Stimulated activated CD8-positive, alpha-beta memory T cell treated with anti-CD3 and anti-CD28 coated beads, Interleukin-7, amount 100 ng/mL, for 4 hours (primary cell): ENCODE measurements at regions not wholly inside any gene's neighbourhood (a gene's known extent, or its start where the extent isn't known, plus 50 kb on each side); places are given as distances from the start of the nearest gene placed in this dataset.
"Not testable (repeated sequence)": the region's sequence is repeated elsewhere in the genome, so short reads cannot be mapped to it uniquely, and the experiment has no call there.

Experiments used
- DNase-seq, 2 donors: peaks; one replicate each; pipeline ENCODE4 v3.0.0-alpha.2; 2020; ENCODE audit warnings: low read depth in 2 of 2

GRCh38 chr5:130955041-130955440, 210.0 kb downstream of the HINT1 start:
- no peak for DNase-seq

- DNase-seq = no peak
Measured at GRCh38 chr5:130954336-130954735, 210.7 kb downstream of the HINT1 start.

- DNase-seq = no peak
Measured at GRCh38 chr5:130939059-130939458, 226.0 kb downstream of the HINT1 start.

GRCh38 chr5:130937046-130937445, 228.0 kb downstream of the HINT1 start:
- no peak for DNase-seq

GRCh38 chr5:130923543-130924124, 241.4 kb downstream of the HINT1 start:
- no peak for DNase-seq

- no peak for DNase-seq
Measured at GRCh38 chr5:130912088-130912487, 253.0 kb downstream of the HINT1 start.

GRCh38 chr5:130908186-130908585, 256.9 kb downstream of the HINT1 start:
- no peak for DNase-seq

GRCh38 chr5:130897537-130898195, 267.4 kb downstream of the HINT1 start:
- not testable (repeated sequence) for DNase-seq

- not testable (repeated sequence) for DNase-seq
Measured at GRCh38 chr5:130897181-130897536, 267.9 kb downstream of the HINT1 start.

- DNase-seq = no peak
Measured at GRCh38 chr5:130896636-130897035, 268.4 kb downstream of the HINT1 start.

GRCh38 chr5:130893006-130893405, 272.1 kb downstream of the HINT1 start:
- no peak for DNase-seq

- DNase-seq = no peak
Measured at GRCh38 chr5:130890610-130891009, 274.4 kb downstream of the HINT1 start.

GRCh38 chr5:130885691-130886090, 279.4 kb downstream of the HINT1 start:
- DNase-seq = no peak

GRCh38 chr5:130885027-130885426, 280.0 kb downstream of the HINT1 start:
- DNase-seq = no peak

- no peak for DNase-seq
Measured at GRCh38 chr5:130884023-130884422, 281.0 kb downstream of the HINT1 start.

GRCh38 chr5:130875656-130876055, 289.4 kb downstream of the HINT1 start:
- no peak for DNase-seq

GRCh38 chr5:130874861-130875417, 290.1 kb downstream of the HINT1 start:
- no peak for DNase-seq

GRCh38 chr5:130871346-130872086, 293.5 kb downstream of the HINT1 start:
- no peak for DNase-seq

- no peak for DNase-seq
Measured at GRCh38 chr5:130870691-130871090, 294.4 kb downstream of the HINT1 start.

- DNase-seq = no peak
Measured at GRCh38 chr5:130868186-130868840, 296.7 kb downstream of the HINT1 start.

GRCh38 chr5:130845049-130845765, 319.8 kb downstream of the HINT1 start:
- no peak for DNase-seq
